Transverse colon (tissue), 4 donors: ENCODE measurements at regions not wholly inside any gene's neighbourhood (a gene's known extent, or its start where the extent isn't known, plus 50 kb on each side); places are given as distances from the start of the nearest gene placed in this dataset.

Experiments
- DNase-seq: peaks from one replicate; pipeline ENCODE4 v3.0.0-alpha.2; 2019
- H3K27ac ChIP-seq, 4 donors: fragments of 200-600 bp; sonication (generic); 2 replicates each; pipeline ENCODE4 v1.5.1; 2016 to 2018; ENCODE audit warnings: inconsistent platforms in 4 of 4
- H3K27me3 ChIP-seq: fragments of 200-600 bp; sonication (generic); 2 replicates; pipeline ENCODE4 v1.5.1; 2017; ENCODE audit warnings: inconsistent platforms
- H3K36me3 ChIP-seq, 4 donors: fragments of 200-600 bp; sonication (generic); 2 replicates each; pipeline ENCODE4 v1.5.1; 2017 to 2019; ENCODE audit warnings: inconsistent platforms in 4 of 4
- H3K4me1 ChIP-seq, 4 donors: fragments of 200-600 bp; sonication (generic); 2 replicates each; pipeline ENCODE4 v1.5.1; 2017 to 2020; ENCODE audit warnings: inconsistent platforms in 4 of 4
- H3K4me3 ChIP-seq, 4 donors: fragments of 200-600 bp; sonication (generic); 1 replicate in 1 of 4; 2 replicates in 3 of 4; pipeline versions ENCODE4 v1.5.1 to v1.6.1; 2017 to 2019; ENCODE audit warnings: inconsistent platforms in 4 of 4
- H3K9me3 ChIP-seq, 2 donors: fragments of 200-600 bp; sonication (generic); 2 replicates each; pipeline ENCODE4 v1.5.1; 2017 to 2019; ENCODE audit warnings: inconsistent platforms in 2 of 2
- EP300 ChIP-seq: sonication (generic); formaldehyde crosslinking; IDR thresholded peaks from one replicate; pipeline ENCODE4 v1.6.1; 2017; ENCODE audit warnings: antibody characterized with exemption, low read depth
- POLR2A ChIP-seq: fragments of 450-650 bp; IDR thresholded peaks from one replicate; pipeline ENCODE4 v1.6.1; 2016; ENCODE audit warnings: antibody characterized with exemption, mild to moderate bottlenecking, moderate library complexity
- POLR2AphosphoS5 ChIP-seq, 3 donors: sonication (generic); formaldehyde crosslinking; IDR thresholded peaks; one replicate each; pipeline ENCODE4 v1.6.1; 2016; ENCODE audit warnings: antibody characterized with exemption in 3 of 3
- WGBS, 2 donors: methylation state at CpG; one replicate each; pipeline ENCODE4 v1.1.5; 2018; ENCODE audit warnings: low coverage in 1 of 2; 5-methylcytosine and 5-hydroxymethylcytosine counted together
- in situ Hi-C, 4 donors: fragments of 200-750 bp; cut with MboI; loops; one replicate each; pipeline versions ENCODE4 v1.15.0 to v1.15.1; 2017; ENCODE audit warnings: low sequenced_read_pairs in 3 of 4, low pct_ligation_motif_present in 1 of 4, low pct_unique_long_range_greater_than_20kb in 1 of 4
- intact Hi-C: fragments of 100-400 bp; cut with DNase I; formaldehyde crosslinking; loops from one replicate; pipeline ENCODE4 v1.15.1; 2023; ENCODE audit warnings: low total_unique reads
- TF ChIP-seq, protein P1 (sequence below), 5 experiments: fragments of 200-600 bp in 3 of 5; fragments of 450-650 bp in 2 of 5; sonication (generic) in 3 of 5; IDR thresholded peaks; 1 replicate in 2 of 5; 2 replicates in 3 of 5; pipeline ENCODE4 v1.5.1; 2016 to 2017; ENCODE audit warnings: antibody characterized with exemption in 5 of 5, inconsistent platforms in 3 of 5, mild to moderate bottlenecking in 2 of 5, moderate library complexity in 1 of 5

- Histone ChIP-seq H3K36me3 (peaks cover 0 to 6% (median 0%) of the 10 kb centered on the region in 4 donors), H3K4me1 (peaks cover 24 to 43% (median 36%) of the 10 kb centered on the region in 4 donors), H3K9me3 (no peaks in the 10 kb centered on the region), H3K27me3 (no peaks in the 10 kb centered on the region), H3K4me3 (no peak overlapping the region), H3K27ac (peak overlapping the region in 2 of 4 donors; percentile 81)
- no peak for TF ChIP-seq EP300
- no peak for TF ChIP-seq POLR2AphosphoS5 (IDR thresholded peaks at IDR 0.05)
- in situ Hi-C loops (no loop called here), intact Hi-C loops (no loop called here)
- 94% methylated on average over 10 of the region's 10 CpGs; no CpG with 5 or more reads in 1 of the 2 donors for WGBS, 2 donors
- DNase-seq, result no peak
These were observed 76.3 kb upstream of the NPAS1 start for GRCh38 chr19:46943150-46943946.

GRCh38 chr19:46944123-46944748 is 75.4 kb upstream of the NPAS1 start:
- Histone ChIP-seq H3K4me3 (no peak overlapping the region), H3K4me1 (peaks cover 24 to 43% (median 36%) of the 10 kb centered on the region in 4 donors), H3K36me3 (peaks cover 0 to under 1% (median 0%) of the 10 kb centered on the region in 4 donors), H3K27me3 (no peaks in the 10 kb centered on the region), H3K9me3 (no peaks in the 10 kb centered on the region), H3K27ac (peak overlapping the region; percentile 78 to 81 (median 81))
- WGBS, 2 donors, result 77 to 78% methylated on average over 5 of the region's 5 CpGs
- in situ Hi-C loops (no loop called here), intact Hi-C loops (loop anchor here (2.0 kb wide), 1 partner anchor 17 kb away; no protein-coding TSS in a partner anchor)
- DNase-seq, result no peak
- TF ChIP-seq, protein P1, sequence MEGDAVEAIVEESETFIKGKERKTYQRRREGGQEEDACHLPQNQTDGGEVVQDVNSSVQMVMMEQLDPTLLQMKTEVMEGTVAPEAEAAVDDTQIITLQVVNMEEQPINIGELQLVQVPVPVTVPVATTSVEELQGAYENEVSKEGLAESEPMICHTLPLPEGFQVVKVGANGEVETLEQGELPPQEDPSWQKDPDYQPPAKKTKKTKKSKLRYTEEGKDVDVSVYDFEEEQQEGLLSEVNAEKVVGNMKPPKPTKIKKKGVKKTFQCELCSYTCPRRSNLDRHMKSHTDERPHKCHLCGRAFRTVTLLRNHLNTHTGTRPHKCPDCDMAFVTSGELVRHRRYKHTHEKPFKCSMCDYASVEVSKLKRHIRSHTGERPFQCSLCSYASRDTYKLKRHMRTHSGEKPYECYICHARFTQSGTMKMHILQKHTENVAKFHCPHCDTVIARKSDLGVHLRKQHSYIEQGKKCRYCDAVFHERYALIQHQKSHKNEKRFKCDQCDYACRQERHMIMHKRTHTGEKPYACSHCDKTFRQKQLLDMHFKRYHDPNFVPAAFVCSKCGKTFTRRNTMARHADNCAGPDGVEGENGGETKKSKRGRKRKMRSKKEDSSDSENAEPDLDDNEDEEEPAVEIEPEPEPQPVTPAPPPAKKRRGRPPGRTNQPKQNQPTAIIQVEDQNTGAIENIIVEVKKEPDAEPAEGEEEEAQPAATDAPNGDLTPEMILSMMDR (IDR thresholded peaks at IDR 0.05), result no peak
- TF ChIP-seq POLR2A, result no peak
- no peak for TF ChIP-seq EP300
- no peak for TF ChIP-seq POLR2AphosphoS5 (IDR thresholded peaks at IDR 0.05)

GRCh38 chr19:46944918-46945628 is 74.6 kb upstream of the NPAS1 start:
- Histone ChIP-seq H3K9me3 (no peaks in the 10 kb centered on the region), H3K4me3 (no peak overlapping the region), H3K27me3 (no peaks in the 10 kb centered on the region), H3K4me1 (peaks cover 25 to 51% (median 38%) of the 10 kb centered on the region in 4 donors), H3K27ac (peak overlapping the region; percentile 78 to 81 (median 81)), H3K36me3 (no peaks in the 10 kb centered on the region)
- intact Hi-C loops, result loop anchor here (2.0 kb wide), 1 partner anchor 16 kb away; no protein-coding TSS in a partner anchor
- peak; percentile 46 for DNase-seq
- in situ Hi-C loops, result no loop called here
- TF ChIP-seq POLR2AphosphoS5 (IDR thresholded peaks at IDR 0.05), result peak in 1 of 3 donors; percentile 63
- TF ChIP-seq, protein P1 (IDR thresholded peaks at IDR 0.05), result no peak
- 34% methylated on average over 6 to 7 of the region's 7 CpGs for whole genome bisulfite sequencing, 2 donors

GRCh38 chr19:46945694-46946489 is 73.7 kb upstream of the NPAS1 start:
- H3K27ac ChIP-seq, result peak overlapping the region; percentile 78 to 81 (median 81)
- peaks cover 34 to 59% (median 46%) of the 10 kb centered on the region in 4 donors for H3K4me1 ChIP-seq
- H3K9me3 ChIP-seq, result no peaks in the 10 kb centered on the region
- H3K36me3 ChIP-seq, result no peaks in the 10 kb centered on the region
- WGBS, 2 donors, result 51 to 57% methylated on average over 5 to 8 of the region's 8 CpGs
- in situ Hi-C loops, result no loop called here
- peak; percentile 52 for DNase-seq
- intact Hi-C loops, result loop anchor here (2.0 kb wide), 1 partner anchor 15 kb away; no protein-coding TSS in a partner anchor
- TF ChIP-seq POLR2A (peak; percentile 31), EP300 (no peak), POLR2AphosphoS5 (IDR thresholded peaks at IDR 0.05) (peak in 2 of 3 donors; percentile 45 to 64)
- TF ChIP-seq, protein P1 (IDR thresholded peaks at IDR 0.05), result no peak
- H3K27me3 ChIP-seq, result no peaks in the 10 kb centered on the region
- H3K4me3 ChIP-seq, result no peak overlapping the region
